IPS-15b (cell line): ENCODE measurements at regions not wholly inside any gene's neighbourhood (a gene's known extent, or its start where the extent isn't known, plus 50 kb on each side); places are given as distances from the start of the nearest gene placed in this dataset.

Experiments used
- H3K27me3 ChIP-seq: one replicate; pipeline ENCODE4 v1.6.1; 2013; ENCODE audit warnings: low read length; ENCODE audit not compliant: control insufficient read depth, insufficient read depth
- H3K36me3 ChIP-seq: one replicate; pipeline ENCODE4 v1.6.1; 2013; ENCODE audit warnings: low read length; ENCODE audit not compliant: control insufficient read depth, insufficient read depth
- H3K4me1 ChIP-seq: one replicate; pipeline ENCODE4 v1.6.1; 2013; ENCODE audit warnings: mild to moderate bottlenecking, low read length; ENCODE audit not compliant: control insufficient read depth, insufficient read depth
- H3K4me3 ChIP-seq: one replicate; pipeline ENCODE4 v1.5.1; 2013; ENCODE audit warnings: low read depth, low read length
- H3K9ac ChIP-seq: one replicate; pipeline ENCODE4 v1.6.1; 2013; ENCODE audit warnings: low read depth, mild to moderate bottlenecking, low read length
- H3K9me3 ChIP-seq: one replicate; pipeline ENCODE4 v1.6.1; 2013; ENCODE audit warnings: mild to moderate bottlenecking, low read length; ENCODE audit not compliant: control insufficient read depth, insufficient read depth

- Histone ChIP-seq H3K4me3 (no peak overlapping the region), H3K9me3 (no peaks in the 10 kb centered on the region), H3K4me1 (no peaks in the 10 kb centered on the region)
These were observed 845.3 kb downstream of the TYW1 start for GRCh38 chr7:67841896-67842295.

GRCh38 chr7:67842571-67842970, 845.9 kb downstream of the TYW1 start:
- Histone ChIP-seq H3K4me3 (no peak overlapping the region), H3K27me3 (no peaks in the 10 kb centered on the region), H3K9me3 (no peaks in the 10 kb centered on the region), H3K9ac (no peak overlapping the region), H3K36me3 (no peaks in the 10 kb centered on the region), H3K4me1 (no peaks in the 10 kb centered on the region)

More at GRCh38 chr7:67841896-67842295, 845.3 kb downstream of the TYW1 start:
- H3K27me3 ChIP-seq, result no peaks in the 10 kb centered on the region
- no peak overlapping the region for H3K9ac ChIP-seq
- no peaks in the 10 kb centered on the region for H3K36me3 ChIP-seq

- no peaks in the 10 kb centered on the region for H3K27me3 ChIP-seq
- no peak overlapping the region for H3K9ac ChIP-seq
- no peaks in the 10 kb centered on the region for H3K36me3 ChIP-seq
- H3K4me1 ChIP-seq, result no peaks in the 10 kb centered on the region
- H3K4me3 ChIP-seq, result no peak overlapping the region
- H3K9me3 ChIP-seq, result no peaks in the 10 kb centered on the region
These were observed 846.5 kb downstream of the TYW1 start for GRCh38 chr7:67843001-67843565.

- Histone ChIP-seq H3K9ac (no peak overlapping the region), H3K27me3 (no peaks in the 10 kb centered on the region), H3K4me3 (no peak overlapping the region), H3K4me1 (no peaks in the 10 kb centered on the region), H3K36me3 (no peaks in the 10 kb centered on the region), H3K9me3 (no peaks in the 10 kb centered on the region)
These were observed 847.0 kb downstream of the TYW1 start for GRCh38 chr7:67843615-67844014.

GRCh38 chr7:67847092-67847787, 850.6 kb downstream of the TYW1 start:
- Histone ChIP-seq H3K36me3 (no peaks in the 10 kb centered on the region), H3K27me3 (no peaks in the 10 kb centered on the region), H3K4me1 (no peaks in the 10 kb centered on the region), H3K9ac (no peak overlapping the region), H3K4me3 (no peak overlapping the region), H3K9me3 (no peaks in the 10 kb centered on the region)

- Histone ChIP-seq H3K27me3 (no peaks in the 10 kb centered on the region), H3K9ac (no peak overlapping the region), H3K4me3 (no peak overlapping the region), H3K4me1 (no peaks in the 10 kb centered on the region), H3K36me3 (no peaks in the 10 kb centered on the region), H3K9me3 (no peaks in the 10 kb centered on the region)
These were observed 857.9 kb downstream of the TYW1 start for GRCh38 chr7:67854221-67855178.

- H3K9ac ChIP-seq, result no peak overlapping the region
- no peaks in the 10 kb centered on the region for H3K4me1 ChIP-seq
- H3K27me3 ChIP-seq, result no peaks in the 10 kb centered on the region
These were observed 858.7 kb downstream of the TYW1 start for GRCh38 chr7:67855322-67855721.

GRCh38 chr7:67856046-67856445, 859.4 kb downstream of the TYW1 start:
- H3K4me3 ChIP-seq, result no peak overlapping the region
- no peak overlapping the region for H3K9ac ChIP-seq
- H3K36me3 ChIP-seq, result no peaks in the 10 kb centered on the region
- H3K4me1 ChIP-seq, result no peaks in the 10 kb centered on the region
- no peaks in the 10 kb centered on the region for H3K9me3 ChIP-seq
- no peaks in the 10 kb centered on the region for H3K27me3 ChIP-seq

More at GRCh38 chr7:67855322-67855721, 858.7 kb downstream of the TYW1 start:
- no peaks in the 10 kb centered on the region for H3K36me3 ChIP-seq
- H3K4me3 ChIP-seq, result no peak overlapping the region
- no peaks in the 10 kb centered on the region for H3K9me3 ChIP-seq

GRCh38 chr7:67857698-67858097, 861.1 kb downstream of the TYW1 start:
- Histone ChIP-seq H3K9me3 (no peaks in the 10 kb centered on the region), H3K27me3 (no peaks in the 10 kb centered on the region), H3K36me3 (no peaks in the 10 kb centered on the region), H3K4me1 (no peaks in the 10 kb centered on the region), H3K9ac (no peak overlapping the region), H3K4me3 (no peak overlapping the region)

GRCh38 chr7:67858931-67859330, 862.3 kb downstream of the TYW1 start:
- Histone ChIP-seq H3K9me3 (no peaks in the 10 kb centered on the region), H3K4me3 (no peak overlapping the region), H3K36me3 (no peaks in the 10 kb centered on the region), H3K9ac (no peak overlapping the region), H3K4me1 (no peaks in the 10 kb centered on the region), H3K27me3 (no peaks in the 10 kb centered on the region)

GRCh38 chr7:67863911-67864310, 867.3 kb downstream of the TYW1 start:
- no peaks in the 10 kb centered on the region for H3K27me3 ChIP-seq
- no peak overlapping the region for H3K9ac ChIP-seq
- H3K9me3 ChIP-seq, result no peaks in the 10 kb centered on the region
- no peak overlapping the region for H3K4me3 ChIP-seq
- H3K36me3 ChIP-seq, result no peaks in the 10 kb centered on the region
- H3K4me1 ChIP-seq, result no peaks in the 10 kb centered on the region
